K562 (cell line): ENCODE measurements at regions not wholly inside any gene's neighbourhood (a gene's known extent, or its start where the extent isn't known, plus 50 kb on each side); places are given as distances from the start of the nearest gene placed in this dataset.

Experiments
- TBP ChIP-seq: optimal IDR thresholded peaks from 2 replicates; pipeline ENCODE3; 2011; ENCODE audit warnings: low read depth, low read length, improper control_type of control experiment
- TF ChIP-seq, protein P1 (sequence below), 2 experiments: fragments of 450-650 bp; formaldehyde crosslinking in 1 of 2; IDR thresholded peaks; 2 replicates each; pipeline versions ENCODE4 v1.4.0 to v1.6.1; 2014 to 2020; ENCODE audit warnings: mild to moderate bottlenecking in 2 of 2, borderline replicate concordance in 1 of 2, low read depth in 1 of 2

DNA sequence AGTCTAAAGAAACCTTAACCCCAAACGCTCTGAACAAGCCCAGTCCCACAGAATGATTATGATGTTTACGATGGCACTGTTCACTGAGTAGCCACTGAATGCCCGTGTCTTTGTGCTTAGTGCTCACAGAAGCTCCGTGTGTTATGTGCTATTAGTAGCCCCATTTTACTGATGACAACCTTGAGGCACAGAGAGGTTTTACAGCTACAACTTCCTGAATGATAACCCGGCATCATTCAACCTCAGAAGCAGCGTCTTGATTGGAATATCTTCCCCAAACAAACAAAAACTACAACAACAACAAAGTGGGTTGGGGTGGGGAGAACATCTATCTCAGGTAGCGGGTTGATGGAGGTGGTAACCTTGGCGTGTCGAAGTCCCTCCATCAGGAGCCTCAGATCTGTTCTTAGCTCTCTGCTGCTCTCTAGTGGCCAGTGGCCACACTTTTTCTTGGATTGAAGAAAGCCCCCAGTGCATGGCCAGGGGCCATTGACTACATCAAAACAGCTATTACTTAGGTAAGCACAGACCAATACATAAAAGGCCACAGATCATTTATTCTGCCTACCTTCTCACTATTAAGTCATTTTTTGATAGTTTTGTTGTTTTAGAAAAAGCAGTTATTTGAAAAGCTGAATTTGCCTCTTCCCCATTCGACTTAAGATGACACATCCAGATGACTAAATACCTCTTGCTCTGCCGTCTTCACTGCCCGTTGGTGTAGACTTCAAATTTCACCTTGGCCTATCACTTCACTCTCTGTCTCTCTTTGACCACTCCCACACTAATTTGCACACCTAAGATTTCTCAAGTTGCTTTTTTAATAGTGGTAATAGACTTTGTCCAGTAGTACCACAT is 376.9 kb downstream of the GALC start (continued):
- TF ChIP-seq, protein P1, sequence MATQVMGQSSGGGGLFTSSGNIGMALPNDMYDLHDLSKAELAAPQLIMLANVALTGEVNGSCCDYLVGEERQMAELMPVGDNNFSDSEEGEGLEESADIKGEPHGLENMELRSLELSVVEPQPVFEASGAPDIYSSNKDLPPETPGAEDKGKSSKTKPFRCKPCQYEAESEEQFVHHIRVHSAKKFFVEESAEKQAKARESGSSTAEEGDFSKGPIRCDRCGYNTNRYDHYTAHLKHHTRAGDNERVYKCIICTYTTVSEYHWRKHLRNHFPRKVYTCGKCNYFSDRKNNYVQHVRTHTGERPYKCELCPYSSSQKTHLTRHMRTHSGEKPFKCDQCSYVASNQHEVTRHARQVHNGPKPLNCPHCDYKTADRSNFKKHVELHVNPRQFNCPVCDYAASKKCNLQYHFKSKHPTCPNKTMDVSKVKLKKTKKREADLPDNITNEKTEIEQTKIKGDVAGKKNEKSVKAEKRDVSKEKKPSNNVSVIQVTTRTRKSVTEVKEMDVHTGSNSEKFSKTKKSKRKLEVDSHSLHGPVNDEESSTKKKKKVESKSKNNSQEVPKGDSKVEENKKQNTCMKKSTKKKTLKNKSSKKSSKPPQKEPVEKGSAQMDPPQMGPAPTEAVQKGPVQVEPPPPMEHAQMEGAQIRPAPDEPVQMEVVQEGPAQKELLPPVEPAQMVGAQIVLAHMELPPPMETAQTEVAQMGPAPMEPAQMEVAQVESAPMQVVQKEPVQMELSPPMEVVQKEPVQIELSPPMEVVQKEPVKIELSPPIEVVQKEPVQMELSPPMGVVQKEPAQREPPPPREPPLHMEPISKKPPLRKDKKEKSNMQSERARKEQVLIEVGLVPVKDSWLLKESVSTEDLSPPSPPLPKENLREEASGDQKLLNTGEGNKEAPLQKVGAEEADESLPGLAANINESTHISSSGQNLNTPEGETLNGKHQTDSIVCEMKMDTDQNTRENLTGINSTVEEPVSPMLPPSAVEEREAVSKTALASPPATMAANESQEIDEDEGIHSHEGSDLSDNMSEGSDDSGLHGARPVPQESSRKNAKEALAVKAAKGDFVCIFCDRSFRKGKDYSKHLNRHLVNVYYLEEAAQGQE (IDR thresholded peaks at IDR 0.05; ENCODE audit: borderline replicate concordance) = peak; percentile 17; the same call in 1 of the 2 replicates
- TF ChIP-seq, protein P1 (CRISPR knock-in tag; IDR thresholded peaks at IDR 0.05; ENCODE audit: low read depth) = no peak
- TF ChIP-seq TBP = no peak
